ENCODE measurements at regions not wholly inside any gene's neighbourhood (a gene's known extent, or its start where the extent isn't known, plus 50 kb on each side); places are given as distances from the start of the nearest gene placed in this dataset.

GRCh38 chr9:91130796-91131318 lies 230.9 kb downstream of the AUH start:
- TF ChIP-seq GATA1 (IDR thresholded peaks at IDR 0.05; ENCODE audit: low read depth, low read length) (no peak), POLR2A (IDR thresholded peaks at IDR 0.05; ENCODE audit: low read length) (no peak)
- DNase-seq = no peak

- peak; percentile 21 for TF ChIP-seq POLR2A (IDR thresholded peaks at IDR 0.05; ENCODE audit: low read length)
- TF ChIP-seq GATA1 (IDR thresholded peaks at IDR 0.05; ENCODE audit: low read depth, low read length) = no peak
- DNase-seq = no peak
These were observed 230.3 kb downstream of the AUH start for GRCh38 chr9:91131433-91131839.

DNA sequence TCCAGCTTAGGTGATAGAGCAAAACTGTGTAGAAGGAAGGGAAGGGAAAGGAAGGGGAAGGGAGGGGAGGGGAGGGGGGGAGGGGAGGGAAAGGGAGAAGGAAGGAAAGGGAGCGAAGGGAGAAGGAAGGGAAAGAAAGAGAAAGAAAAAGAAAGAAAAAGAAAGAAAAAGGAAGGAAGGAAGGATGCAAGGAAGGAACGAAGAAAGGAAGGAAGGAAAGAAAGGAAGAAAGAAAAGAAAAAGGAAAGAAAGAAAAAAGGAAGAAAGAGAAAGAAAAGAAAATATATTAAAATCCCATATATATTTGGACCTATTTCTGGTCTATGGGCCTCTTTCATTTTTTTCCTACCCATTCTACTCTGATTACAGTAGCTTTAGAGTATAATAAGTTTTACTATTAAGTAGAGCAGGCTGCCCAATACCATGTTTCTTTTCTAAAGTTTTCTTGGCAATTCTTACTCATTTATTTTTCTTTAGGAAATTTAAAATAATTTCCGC lies 229.1 kb downstream of the AUH start:
- DNase-seq = no peak
- TF ChIP-seq POLR2A (IDR thresholded peaks at IDR 0.05; ENCODE audit: low read length) (no peak), GATA1 (IDR thresholded peaks at IDR 0.05; ENCODE audit: low read depth, low read length) (no peak)

DNA sequence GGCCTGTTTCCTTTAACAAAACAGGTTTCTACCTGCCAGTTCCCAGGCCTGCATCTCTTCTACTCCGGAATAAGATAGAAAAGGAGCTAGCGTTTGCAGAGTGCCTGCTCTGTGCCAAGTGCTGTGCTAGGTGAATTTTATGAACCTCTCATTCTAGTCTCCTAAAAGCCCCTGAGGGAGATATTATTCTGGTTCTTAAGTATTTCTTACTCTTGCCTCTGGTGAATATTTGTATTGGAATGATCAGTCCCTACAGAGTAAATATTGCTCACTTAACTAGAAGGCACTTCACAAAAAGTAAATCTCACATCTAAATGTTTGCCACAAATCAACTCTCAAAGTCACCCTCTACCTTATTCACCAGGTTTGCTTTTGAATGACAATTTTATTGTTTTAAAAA lies 227.1 kb downstream of the AUH start:
- TF ChIP-seq POLR2A (IDR thresholded peaks at IDR 0.05; ENCODE audit: low read length) (no peak), GATA1 (IDR thresholded peaks at IDR 0.05; ENCODE audit: low read depth, low read length) (no peak)
- DNase-seq = no peak

DNA sequence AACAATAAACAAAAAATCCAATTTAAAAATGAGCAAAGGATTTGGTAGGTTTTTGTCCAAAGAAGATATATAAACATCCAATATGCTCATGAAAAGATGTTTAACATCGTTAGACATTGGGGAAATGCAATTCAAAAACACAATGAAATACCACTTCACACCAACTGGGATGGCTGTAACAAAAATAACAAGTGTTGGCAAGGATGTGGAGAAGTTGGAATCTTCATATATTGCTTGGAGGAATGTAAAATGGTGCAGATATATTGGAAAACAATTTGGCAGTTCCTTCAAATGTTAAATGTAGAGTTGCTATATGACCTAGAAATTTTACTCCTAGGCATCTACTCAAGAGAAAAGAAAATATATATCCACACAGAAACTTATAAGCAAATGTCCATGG lies 224.3 kb downstream of the AUH start:
- TF ChIP-seq GATA1 (IDR thresholded peaks at IDR 0.05; ENCODE audit: low read depth, low read length) = no peak
- TF ChIP-seq POLR2A (IDR thresholded peaks at IDR 0.05; ENCODE audit: low read length) = no peak
- no peak for DNase-seq

DNA sequence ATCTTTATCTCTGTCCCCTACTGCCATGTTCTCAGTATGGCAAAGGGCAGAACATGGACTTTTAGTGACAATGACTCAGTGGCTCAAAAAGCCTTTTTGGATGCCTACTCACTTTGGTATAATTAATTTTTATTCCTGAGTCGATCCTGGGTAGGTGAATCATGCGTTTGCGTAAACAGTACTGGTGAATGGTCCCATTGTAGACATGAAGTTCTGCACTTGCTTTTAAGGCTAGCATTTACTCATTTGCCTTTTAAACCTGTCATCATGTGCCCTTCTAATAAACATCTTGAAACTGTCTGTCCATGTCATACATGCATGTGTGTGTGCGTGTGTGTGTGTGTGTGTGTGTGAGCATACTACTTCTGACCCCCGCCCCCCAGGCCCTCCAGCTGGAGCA lies 223.0 kb downstream of the AUH start:
- TF ChIP-seq POLR2A (IDR thresholded peaks at IDR 0.05; ENCODE audit: low read length) = no peak
- TF ChIP-seq GATA1 (IDR thresholded peaks at IDR 0.05; ENCODE audit: low read depth, low read length) = no peak
- no peak for DNase-seq

GRCh38 chr9:91141407-91141965 lies 220.2 kb downstream of the AUH start:
- DNase-seq = no peak
- no peak for TF ChIP-seq POLR2A (IDR thresholded peaks at IDR 0.05; ENCODE audit: low read length)
- TF ChIP-seq GATA1 (IDR thresholded peaks at IDR 0.05; ENCODE audit: low read depth, low read length) = no peak

GRCh38 chr9:91143162-91143561 lies 218.6 kb downstream of the AUH start:
- DNase-seq = no peak
- no peak for TF ChIP-seq POLR2A (IDR thresholded peaks at IDR 0.05; ENCODE audit: low read length)
- TF ChIP-seq GATA1 (IDR thresholded peaks at IDR 0.05; ENCODE audit: low read depth, low read length) = no peak

DNA sequence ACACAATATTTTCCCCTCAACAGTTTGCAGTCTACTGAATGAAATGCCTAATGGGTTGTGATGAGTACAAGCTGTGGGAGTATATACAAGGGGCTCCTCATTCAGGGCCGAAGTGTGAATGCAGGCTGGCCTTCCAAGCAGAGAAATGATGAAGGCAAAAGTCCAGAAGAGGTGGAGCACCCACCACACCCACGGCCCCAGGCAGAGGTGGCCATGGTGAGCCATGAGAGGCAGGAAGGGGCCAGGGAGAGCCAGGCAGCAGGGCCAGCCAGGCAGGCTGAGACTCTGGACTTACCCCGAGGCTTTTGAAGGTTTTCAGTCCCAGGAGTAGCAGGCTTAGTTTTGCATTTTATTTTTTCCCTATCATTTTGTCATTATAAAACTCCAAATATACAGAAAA lies 218.1 kb downstream of the AUH start:
- no peak for DNase-seq
- no peak for TF ChIP-seq POLR2A (IDR thresholded peaks at IDR 0.05; ENCODE audit: low read length)
- no peak for TF ChIP-seq GATA1 (IDR thresholded peaks at IDR 0.05; ENCODE audit: low read depth, low read length)

GRCh38 chr9:91144769-91145168 lies 216.9 kb downstream of the AUH start:
- TF ChIP-seq GATA1 (IDR thresholded peaks at IDR 0.05; ENCODE audit: low read depth, low read length) = no peak
- TF ChIP-seq POLR2A (IDR thresholded peaks at IDR 0.05; ENCODE audit: low read length) = no peak
- no peak for DNase-seq

DNA sequence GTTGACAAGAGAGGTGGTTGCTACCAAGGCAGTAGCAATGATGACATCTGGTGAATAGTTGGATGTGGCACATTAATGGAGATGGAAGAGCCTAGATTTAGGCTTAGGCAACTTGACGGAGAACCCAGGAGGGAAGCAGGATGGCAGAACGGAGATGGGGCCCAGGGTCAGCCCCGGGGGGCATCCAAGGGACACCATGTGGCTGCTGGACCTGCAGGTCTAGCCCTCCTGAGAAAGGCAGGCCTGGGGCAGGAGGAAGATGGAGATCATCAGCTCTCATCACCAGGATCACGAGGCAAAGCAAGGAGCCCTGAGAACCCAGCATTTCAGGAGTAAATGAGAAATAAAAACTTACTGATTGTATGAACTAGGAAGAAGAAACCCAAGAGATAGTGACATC lies 216.2 kb downstream of the AUH start:
- no peak for TF ChIP-seq POLR2A (IDR thresholded peaks at IDR 0.05; ENCODE audit: low read length)
- no peak for TF ChIP-seq GATA1 (IDR thresholded peaks at IDR 0.05; ENCODE audit: low read depth, low read length)
- no peak for DNase-seq

DNA sequence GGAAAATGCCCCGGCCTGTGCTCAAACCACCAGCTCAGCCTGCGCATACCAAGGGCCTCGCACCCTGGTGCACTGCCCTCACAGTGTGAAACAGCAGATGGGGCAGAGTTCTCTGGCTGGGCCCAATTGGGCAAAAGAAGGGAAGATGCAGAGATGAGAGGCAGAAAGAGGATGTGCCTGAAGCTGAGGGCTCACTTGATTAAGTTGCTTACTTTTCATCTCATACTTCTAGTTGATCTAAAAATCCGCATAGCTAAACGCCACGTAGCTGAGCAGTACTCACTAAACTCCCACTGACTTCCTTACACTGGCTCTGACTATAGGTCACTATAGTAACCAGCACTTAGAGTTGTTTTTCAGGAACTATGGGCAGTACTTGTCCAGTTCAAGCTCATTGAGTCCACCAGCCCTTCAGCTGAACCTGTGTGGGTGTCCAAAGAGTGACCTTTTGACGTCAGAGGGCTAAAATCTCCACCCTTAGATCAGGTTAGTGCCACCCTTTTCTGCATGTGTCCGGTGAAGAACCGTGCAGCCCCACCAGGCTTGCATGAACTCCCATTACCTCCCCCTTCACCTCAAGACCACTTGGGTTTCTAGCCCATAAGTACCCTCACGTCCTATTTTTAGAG lies 215.2 kb downstream of the AUH start:
- TF ChIP-seq GATA1 (IDR thresholded peaks at IDR 0.05; ENCODE audit: low read depth, low read length) = no peak
- no peak for TF ChIP-seq POLR2A (IDR thresholded peaks at IDR 0.05; ENCODE audit: low read length)
- DNase-seq = no peak

- no peak for DNase-seq
These were observed 214.5 kb downstream of the AUH start for GRCh38 chr9:91147079-91147708.

GRCh38 chr9:91148306-91148705 lies 213.4 kb downstream of the AUH start:
- DNase-seq = no peak
- TF ChIP-seq POLR2A (IDR thresholded peaks at IDR 0.05; ENCODE audit: low read length) = no peak
- no peak for TF ChIP-seq GATA1 (IDR thresholded peaks at IDR 0.05; ENCODE audit: low read depth, low read length)

More at GRCh38 chr9:91147079-91147708, 214.5 kb downstream of the AUH start:
- TF ChIP-seq POLR2A (IDR thresholded peaks at IDR 0.05; ENCODE audit: low read length) = no peak
- TF ChIP-seq GATA1 (IDR thresholded peaks at IDR 0.05; ENCODE audit: low read depth, low read length) = no peak
